HFFc6 (cell line): ENCODE measurements at regions not wholly inside any gene's neighbourhood (a gene's known extent, or its start where the extent isn't known, plus 50 kb on each side); places are given as distances from the start of the nearest gene placed in this dataset.

Experiments used
- DNase-seq: peaks from one replicate; pipeline ENCODE4 v3.0.0-alpha.2; 2018
- H3K27ac Mint-ChIP-seq: 2 replicates; pipeline ENCODE4 v1.8.0; 2020; ENCODE audit warnings: mild to moderate bottlenecking, mixed read lengths
- H3K27me3 Mint-ChIP-seq: 2 replicates; pipeline ENCODE4 v1.8.0; 2021; ENCODE audit warnings: mild to moderate bottlenecking, moderate library complexity, mixed read lengths; ENCODE audit not compliant: insufficient read depth
- H3K36me3 Mint-ChIP-seq: 2 replicates; pipeline ENCODE4 v1.8.0; 2021; ENCODE audit warnings: low read depth, mixed read lengths
- H3K4me1 Mint-ChIP-seq: 2 replicates; pipeline ENCODE4 v1.8.0; 2020; ENCODE audit warnings: low read depth, mixed read lengths
- H3K4me3 Mint-ChIP-seq: 2 replicates; pipeline ENCODE4 v1.8.0; 2020; ENCODE audit warnings: mild to moderate bottlenecking, moderate library complexity, mixed read lengths
- H3K9me3 Mint-ChIP-seq: 2 replicates; pipeline ENCODE4 v1.8.0; 2020; ENCODE audit warnings: mild to moderate bottlenecking, mixed read lengths
- CTCF ChIP-seq: fragments of 200-600 bp; sonication (generic); IDR thresholded peaks from 2 replicates; pipeline ENCODE4 v1.5.0; 2021; ENCODE audit warnings: antibody characterized with exemption, mild to moderate bottlenecking

DNA sequence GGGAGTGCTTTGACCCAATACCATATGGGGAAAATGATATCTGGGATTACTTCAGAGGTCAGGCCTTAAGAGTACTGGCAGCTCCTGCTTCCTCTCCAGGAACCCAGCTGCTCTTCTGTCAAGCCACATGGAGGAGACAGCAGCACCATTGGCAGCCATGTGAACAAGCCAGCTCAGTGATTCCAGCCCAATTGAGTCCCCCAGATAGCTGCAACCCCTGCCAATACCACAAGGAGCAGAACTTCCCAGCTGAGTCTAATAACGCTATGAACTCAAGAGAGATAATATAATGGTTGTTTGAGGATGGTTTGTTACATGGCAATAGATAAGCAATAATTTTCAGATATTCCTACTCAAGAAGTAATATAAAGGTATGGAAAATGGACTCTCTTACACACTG is 126.8 kb upstream of the CPNE4 start:
- no peaks in the 10 kb centered on the region for H3K9me3 Mint-ChIP-seq
- H3K36me3 Mint-ChIP-seq = no peaks in the 10 kb centered on the region
- H3K27ac Mint-ChIP-seq = no peak overlapping the region
- no peak for DNase-seq
- H3K27me3 Mint-ChIP-seq = peaks cover 12% of the 10 kb centered on the region; the same call in 1 of the 2 replicates
- H3K4me1 Mint-ChIP-seq = no peaks in the 10 kb centered on the region
- H3K4me3 Mint-ChIP-seq = no peak overlapping the region
- 0 out of 2 replicates have a peak, but pooled peaks have one; percentile 13 for TF ChIP-seq CTCF

DNA sequence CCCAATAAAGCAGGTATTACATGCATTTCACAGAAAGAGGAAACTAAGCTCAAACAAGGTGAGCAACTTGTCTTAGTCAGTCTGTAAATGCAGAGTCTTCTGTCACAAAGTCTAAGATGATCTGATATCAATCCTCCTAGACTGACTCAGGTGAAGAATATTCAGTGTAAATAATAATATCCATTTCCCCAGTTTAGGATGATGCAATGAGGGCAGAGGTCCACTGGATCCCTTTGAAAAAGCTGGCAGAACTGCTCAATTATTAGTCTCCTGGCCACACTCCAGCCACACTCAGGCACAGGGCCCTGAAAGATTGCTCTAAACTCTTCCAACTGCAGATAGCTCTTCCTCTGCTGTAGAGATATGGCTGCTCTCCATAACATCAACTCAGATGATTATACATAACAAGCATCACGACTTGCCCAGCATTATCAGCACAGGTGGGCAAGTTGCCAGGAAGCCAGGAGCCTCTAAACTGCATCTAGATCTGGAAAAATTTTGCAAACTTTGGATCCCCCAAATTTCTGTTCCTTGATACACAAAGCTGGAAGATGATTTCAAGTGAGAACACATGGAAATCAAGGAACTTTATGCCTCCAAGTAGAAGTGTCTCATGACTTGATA is 129.8 kb upstream of the CPNE4 start:
- H3K27ac Mint-ChIP-seq = no peak overlapping the region
- no peak for DNase-seq
- H3K27me3 Mint-ChIP-seq = peaks cover 4% of the 10 kb centered on the region; the same call in 1 of the 2 replicates
- no peak for TF ChIP-seq CTCF
- H3K9me3 Mint-ChIP-seq = no peaks in the 10 kb centered on the region
- no peak overlapping the region for H3K4me3 Mint-ChIP-seq
- no peaks in the 10 kb centered on the region for H3K36me3 Mint-ChIP-seq
- no peaks in the 10 kb centered on the region for H3K4me1 Mint-ChIP-seq

DNA sequence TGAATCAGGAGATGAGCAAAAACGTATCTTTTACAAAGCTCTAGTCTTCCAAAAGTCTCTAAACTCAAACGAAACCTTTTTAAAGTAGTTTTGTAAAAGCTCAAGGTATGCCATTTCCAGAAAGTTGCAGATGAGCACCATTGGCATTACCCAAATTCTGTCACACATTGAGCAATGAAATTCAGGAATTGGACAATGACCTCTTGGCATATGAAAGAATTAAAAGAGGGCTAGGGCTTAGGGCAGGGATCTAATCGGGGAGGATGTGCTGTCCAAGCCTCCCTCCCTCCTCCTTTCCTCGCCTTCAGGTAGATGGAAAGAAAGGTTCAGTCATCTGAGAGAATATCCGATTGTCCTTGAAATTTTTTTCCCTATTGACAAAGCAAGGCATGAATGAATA is 133.1 kb upstream of the CPNE4 start:
- no peaks in the 10 kb centered on the region for H3K9me3 Mint-ChIP-seq
- no peak overlapping the region for H3K4me3 Mint-ChIP-seq
- TF ChIP-seq CTCF = no peak
- H3K4me1 Mint-ChIP-seq = no peaks in the 10 kb centered on the region
- H3K27ac Mint-ChIP-seq = no peak overlapping the region
- no peaks in the 10 kb centered on the region for H3K36me3 Mint-ChIP-seq
- DNase-seq = no peak
- peaks cover 1% of the 10 kb centered on the region; the same call in 1 of the 2 replicates for H3K27me3 Mint-ChIP-seq

DNA sequence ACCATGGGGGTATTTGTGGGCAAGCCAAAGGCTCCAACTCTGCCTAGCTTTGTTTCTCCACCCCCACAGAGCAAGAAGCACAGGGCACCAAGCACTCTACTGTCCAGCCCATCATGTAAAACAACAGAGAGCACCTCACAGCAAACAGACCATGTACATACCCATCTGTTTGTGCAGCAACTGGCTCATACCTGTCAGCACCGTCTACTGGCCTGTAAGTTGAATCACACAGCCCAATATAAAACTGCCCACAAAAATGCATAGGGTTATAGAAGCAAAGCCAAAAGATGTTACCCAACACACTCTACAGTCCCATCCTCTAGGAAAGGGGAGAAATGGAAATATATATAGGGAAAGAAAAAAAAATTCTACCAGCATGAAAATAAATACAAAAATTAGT is 139.7 kb upstream of the CPNE4 start:
- TF ChIP-seq CTCF = no peak
- H3K9me3 Mint-ChIP-seq = no peaks in the 10 kb centered on the region
- no peak overlapping the region for H3K27ac Mint-ChIP-seq
- H3K27me3 Mint-ChIP-seq = peaks cover 5% of the 10 kb centered on the region
- H3K4me1 Mint-ChIP-seq = no peaks in the 10 kb centered on the region
- H3K4me3 Mint-ChIP-seq = no peak overlapping the region
- no peaks in the 10 kb centered on the region for H3K36me3 Mint-ChIP-seq
- DNase-seq = no peak

GRCh38 chr3:132180337-132180791 is 136.8 kb upstream of the ACP3 start:
- H3K9me3 Mint-ChIP-seq = no peaks in the 10 kb centered on the region
- peaks cover 5% of the 10 kb centered on the region; the same call in 1 of the 2 replicates for H3K27me3 Mint-ChIP-seq
- no peak overlapping the region for H3K4me3 Mint-ChIP-seq
- H3K27ac Mint-ChIP-seq = no peak overlapping the region
- no peaks in the 10 kb centered on the region for H3K36me3 Mint-ChIP-seq
- H3K4me1 Mint-ChIP-seq = no peaks in the 10 kb centered on the region
- DNase-seq = peak; percentile 65
- peak; percentile 84 for TF ChIP-seq CTCF
